ENCODE measurements at regions not wholly inside any gene's neighbourhood (a gene's known extent, or its start where the extent isn't known, plus 50 kb on each side); places are given as distances from the start of the nearest gene placed in this dataset.

GRCh38 chr6:776951-777350 lies 84.0 kb upstream of the EXOC2 start:
- TF ChIP-seq FOXP2 (optimal IDR thresholded peaks at IDR 0.05; ENCODE audit: borderline replicate concordance, extremely low read depth, extremely low read length, insufficient read depth) (no peak), POLR2AphosphoS5 (IDR thresholded peaks at IDR 0.05; ENCODE audit: low read depth, low read length) (no peak), SIN3A (IDR thresholded peaks at IDR 0.05; ENCODE audit: borderline replicate concordance, insufficient read depth, low read length) (no peak), TAF1 (IDR thresholded peaks at IDR 0.05; ENCODE audit: borderline replicate concordance, insufficient read depth, low read length) (no peak)
- TF ChIP-seq, protein P1, sequence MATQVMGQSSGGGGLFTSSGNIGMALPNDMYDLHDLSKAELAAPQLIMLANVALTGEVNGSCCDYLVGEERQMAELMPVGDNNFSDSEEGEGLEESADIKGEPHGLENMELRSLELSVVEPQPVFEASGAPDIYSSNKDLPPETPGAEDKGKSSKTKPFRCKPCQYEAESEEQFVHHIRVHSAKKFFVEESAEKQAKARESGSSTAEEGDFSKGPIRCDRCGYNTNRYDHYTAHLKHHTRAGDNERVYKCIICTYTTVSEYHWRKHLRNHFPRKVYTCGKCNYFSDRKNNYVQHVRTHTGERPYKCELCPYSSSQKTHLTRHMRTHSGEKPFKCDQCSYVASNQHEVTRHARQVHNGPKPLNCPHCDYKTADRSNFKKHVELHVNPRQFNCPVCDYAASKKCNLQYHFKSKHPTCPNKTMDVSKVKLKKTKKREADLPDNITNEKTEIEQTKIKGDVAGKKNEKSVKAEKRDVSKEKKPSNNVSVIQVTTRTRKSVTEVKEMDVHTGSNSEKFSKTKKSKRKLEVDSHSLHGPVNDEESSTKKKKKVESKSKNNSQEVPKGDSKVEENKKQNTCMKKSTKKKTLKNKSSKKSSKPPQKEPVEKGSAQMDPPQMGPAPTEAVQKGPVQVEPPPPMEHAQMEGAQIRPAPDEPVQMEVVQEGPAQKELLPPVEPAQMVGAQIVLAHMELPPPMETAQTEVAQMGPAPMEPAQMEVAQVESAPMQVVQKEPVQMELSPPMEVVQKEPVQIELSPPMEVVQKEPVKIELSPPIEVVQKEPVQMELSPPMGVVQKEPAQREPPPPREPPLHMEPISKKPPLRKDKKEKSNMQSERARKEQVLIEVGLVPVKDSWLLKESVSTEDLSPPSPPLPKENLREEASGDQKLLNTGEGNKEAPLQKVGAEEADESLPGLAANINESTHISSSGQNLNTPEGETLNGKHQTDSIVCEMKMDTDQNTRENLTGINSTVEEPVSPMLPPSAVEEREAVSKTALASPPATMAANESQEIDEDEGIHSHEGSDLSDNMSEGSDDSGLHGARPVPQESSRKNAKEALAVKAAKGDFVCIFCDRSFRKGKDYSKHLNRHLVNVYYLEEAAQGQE (IDR thresholded peaks at IDR 0.05; ENCODE audit: insufficient read depth in 1 of 2, low read depth in 2 of 2, low read length in 2 of 2): no peak

DNA sequence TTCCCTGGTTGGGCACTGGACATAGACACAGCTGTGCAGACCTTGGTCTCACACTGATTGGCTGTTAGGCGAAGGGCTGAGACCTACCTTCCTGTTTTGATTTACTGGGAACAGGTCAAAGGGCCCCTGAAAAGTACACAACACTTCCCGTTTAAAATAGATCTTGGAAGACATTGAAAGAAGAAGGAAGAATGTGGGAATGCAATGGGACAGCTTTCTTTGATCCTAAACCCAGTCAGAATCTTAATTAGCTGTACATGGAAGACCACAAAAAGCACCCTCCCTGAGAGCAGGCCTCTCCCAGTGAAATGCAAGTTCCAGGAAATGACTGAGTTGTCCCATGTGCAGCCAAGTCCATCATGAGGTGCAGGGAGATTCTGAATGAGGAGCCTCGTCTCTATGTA lies 83.6 kb upstream of the EXOC2 start:
- no peak for TF ChIP-seq POLR2AphosphoS5 (IDR thresholded peaks at IDR 0.05; ENCODE audit: low read depth, low read length)

DNA sequence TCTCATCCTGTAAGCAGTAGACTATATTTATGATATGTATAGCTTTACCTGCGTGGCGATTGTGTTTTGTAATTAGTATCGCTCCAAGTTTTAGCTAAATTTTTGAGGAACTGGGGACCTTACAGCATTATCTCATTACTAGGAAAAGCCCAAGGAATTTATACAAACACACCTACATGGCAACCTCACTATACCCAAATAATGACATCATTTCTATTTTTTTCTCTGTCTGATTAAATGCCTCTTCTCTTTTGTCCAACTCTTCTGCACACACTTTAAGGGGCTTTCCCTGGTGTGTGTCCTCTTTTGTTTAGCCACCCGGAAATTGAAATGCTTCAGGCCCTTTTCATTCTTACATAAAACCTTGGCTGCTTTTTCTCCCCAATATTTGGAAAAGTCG lies 82.9 kb upstream of the EXOC2 start:
- no peak for TF ChIP-seq POLR2AphosphoS5 (IDR thresholded peaks at IDR 0.05; ENCODE audit: low read depth, low read length)
- no peak for TF ChIP-seq TAF1 (IDR thresholded peaks at IDR 0.05; ENCODE audit: borderline replicate concordance, insufficient read depth, low read length)
- TF ChIP-seq, protein P1 (IDR thresholded peaks at IDR 0.05; ENCODE audit: insufficient read depth in 1 of 2, low read depth in 2 of 2, low read length in 2 of 2): no peak
- no peak for TF ChIP-seq FOXP2 (optimal IDR thresholded peaks at IDR 0.05; ENCODE audit: borderline replicate concordance, extremely low read depth, extremely low read length, insufficient read depth)
- no peak for TF ChIP-seq SIN3A (IDR thresholded peaks at IDR 0.05; ENCODE audit: borderline replicate concordance, insufficient read depth, low read length)

DNA sequence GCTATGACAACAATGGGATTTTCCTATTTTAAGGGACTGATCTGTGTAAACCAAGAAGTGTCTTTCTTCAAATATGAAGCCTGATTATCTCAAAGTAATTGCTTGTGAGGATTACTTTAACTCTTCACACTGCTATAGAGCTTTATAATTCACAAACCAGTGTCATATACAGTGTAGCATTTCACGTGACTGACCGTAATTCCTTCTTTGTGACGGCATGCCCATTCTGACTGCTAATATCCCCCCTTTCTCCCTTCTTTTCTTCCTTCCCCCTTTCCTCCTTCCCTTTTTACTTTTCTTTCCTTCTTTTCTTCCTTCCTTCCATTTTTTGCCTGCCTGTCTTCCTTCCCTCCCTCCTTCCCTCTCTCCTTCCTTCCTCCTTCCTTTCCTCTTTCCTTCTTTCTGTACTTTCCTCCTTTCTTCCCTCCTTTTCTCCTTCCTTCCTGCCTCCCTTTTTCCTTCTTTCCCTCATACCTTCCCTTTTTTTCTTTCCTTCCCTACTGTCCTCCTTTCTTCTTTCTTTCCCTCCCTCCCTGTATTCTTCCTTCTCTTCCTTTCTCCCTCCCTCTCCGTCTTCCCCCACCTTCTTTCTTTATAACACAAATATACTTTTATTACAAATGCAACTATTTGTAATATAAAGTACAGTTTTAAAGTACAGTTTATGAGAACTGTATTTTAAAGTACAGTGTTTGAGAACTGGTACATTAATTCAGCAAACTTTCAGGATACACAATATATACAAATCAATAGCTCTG lies 75.0 kb upstream of the EXOC2 start:
- no peak for TF ChIP-seq SIN3A (IDR thresholded peaks at IDR 0.05; ENCODE audit: borderline replicate concordance, insufficient read depth, low read length)
- TF ChIP-seq, protein P1 (IDR thresholded peaks at IDR 0.05; ENCODE audit: insufficient read depth in 1 of 2, low read depth in 2 of 2, low read length in 2 of 2): no peak
- no peak for TF ChIP-seq FOXP2 (optimal IDR thresholded peaks at IDR 0.05; ENCODE audit: borderline replicate concordance, extremely low read depth, extremely low read length, insufficient read depth)
- no peak for TF ChIP-seq TAF1 (IDR thresholded peaks at IDR 0.05; ENCODE audit: borderline replicate concordance, insufficient read depth, low read length)
- no peak for TF ChIP-seq POLR2AphosphoS5 (IDR thresholded peaks at IDR 0.05; ENCODE audit: low read depth, low read length)

DNA sequence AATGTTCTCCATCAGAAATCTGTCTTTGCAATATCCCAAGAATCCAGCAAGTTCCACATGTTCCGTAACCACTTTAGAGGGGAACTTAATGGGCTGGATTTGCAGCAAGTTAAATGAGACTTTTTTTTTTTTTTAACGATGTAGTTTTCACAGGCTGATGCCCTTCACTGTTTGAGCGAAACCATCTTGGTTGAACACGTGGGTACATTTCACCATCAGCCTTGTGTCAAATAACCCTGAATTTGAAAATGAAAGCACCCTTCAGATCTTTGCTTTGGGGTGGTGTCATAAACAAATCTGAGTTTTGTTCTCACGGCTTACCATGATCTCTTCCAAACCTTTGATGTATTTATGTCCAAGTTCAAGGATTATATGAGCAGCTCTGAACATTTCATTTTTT lies 73.7 kb upstream of the EXOC2 start:
- TF ChIP-seq SIN3A (IDR thresholded peaks at IDR 0.05; ENCODE audit: borderline replicate concordance, insufficient read depth, low read length) (no peak), TAF1 (IDR thresholded peaks at IDR 0.05; ENCODE audit: borderline replicate concordance, insufficient read depth, low read length) (no peak), FOXP2 (optimal IDR thresholded peaks at IDR 0.05; ENCODE audit: borderline replicate concordance, extremely low read depth, extremely low read length, insufficient read depth) (no peak), POLR2AphosphoS5 (IDR thresholded peaks at IDR 0.05; ENCODE audit: low read depth, low read length) (no peak)
- TF ChIP-seq, protein P1 (IDR thresholded peaks at IDR 0.05; ENCODE audit: insufficient read depth in 1 of 2, low read depth in 2 of 2, low read length in 2 of 2): no peak
